GM18907 (cell line): ENCODE measurements at regions not wholly inside any gene's neighbourhood (a gene's known extent, or its start where the extent isn't known, plus 50 kb on each side); places are given as distances from the start of the nearest gene placed in this dataset.
"Not testable (repeated sequence)": the region's sequence is repeated elsewhere in the genome, so short reads cannot be mapped to it uniquely, and the experiment has no call there.

ENCODE experiments used
- ATAC-seq: cut with Tn5 transposase; IDR thresholded peaks from one replicate; pipeline ENCODE4 v1.9.1; 2021; ENCODE audit warnings: mild to moderate bottlenecking, moderate library complexity; ENCODE audit not compliant: unreplicated experiment

DNA sequence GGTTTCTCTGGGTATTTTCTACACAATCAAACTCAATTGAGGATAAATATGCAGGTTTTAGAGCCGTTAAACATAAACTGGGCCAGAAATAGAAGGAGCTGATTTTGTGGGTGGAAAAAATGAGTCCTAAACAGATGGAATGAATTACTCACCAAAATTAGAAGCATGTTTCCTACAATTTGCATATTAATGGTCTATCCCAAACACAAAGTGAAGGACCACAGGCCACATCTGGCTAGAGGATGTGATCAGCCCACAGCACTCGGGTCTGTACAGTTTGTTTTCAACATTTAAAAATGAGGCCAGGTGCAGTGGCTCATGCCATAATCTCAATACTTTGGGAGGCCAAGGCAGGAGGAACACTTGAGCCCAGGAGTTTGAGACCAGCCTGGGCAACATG, 296.3 kb downstream of the PREX1 start:
- no peak for ATAC-seq

DNA sequence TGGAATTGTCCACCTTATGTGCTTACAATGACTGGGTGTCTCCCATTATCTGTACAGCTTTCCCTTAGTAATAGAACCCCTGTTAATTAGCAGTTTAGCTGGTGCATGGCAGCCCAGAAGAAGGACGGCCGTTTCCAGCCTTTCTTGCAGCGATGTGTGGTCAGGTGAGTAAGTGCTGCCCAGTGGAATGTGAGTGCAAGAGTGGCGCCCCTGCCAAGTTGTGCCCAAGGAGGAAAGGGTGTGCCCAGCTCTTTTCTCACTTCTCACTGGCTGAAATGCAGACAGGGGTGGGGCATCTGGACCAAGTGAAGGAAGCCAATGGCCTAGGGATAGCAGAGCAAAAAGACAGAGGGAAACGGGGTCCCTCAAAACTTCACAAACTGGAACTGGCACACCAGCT, 296.8 kb downstream of the PREX1 start:
- ATAC-seq = no peak

DNA sequence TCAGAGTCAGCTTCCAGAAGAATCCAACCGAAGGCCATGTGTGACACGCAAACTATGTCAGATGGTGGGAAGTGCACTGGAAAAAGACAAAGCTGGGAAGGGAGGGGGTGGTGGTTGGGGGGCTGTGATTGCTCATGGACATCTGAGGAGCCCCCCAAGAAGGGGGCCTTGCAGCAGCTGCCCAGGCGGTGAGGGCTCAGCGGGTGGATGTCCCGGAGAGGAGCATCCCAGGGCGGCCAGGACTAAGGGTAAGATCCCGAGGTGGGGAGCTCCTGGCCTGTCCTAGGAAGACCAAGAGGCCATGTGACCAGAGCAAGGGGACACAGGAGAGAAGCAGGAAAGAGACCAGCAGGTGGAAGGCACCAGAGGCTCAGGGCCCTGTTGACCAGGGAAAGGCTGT, 299.5 kb downstream of the PREX1 start:
- no peak for ATAC-seq

DNA sequence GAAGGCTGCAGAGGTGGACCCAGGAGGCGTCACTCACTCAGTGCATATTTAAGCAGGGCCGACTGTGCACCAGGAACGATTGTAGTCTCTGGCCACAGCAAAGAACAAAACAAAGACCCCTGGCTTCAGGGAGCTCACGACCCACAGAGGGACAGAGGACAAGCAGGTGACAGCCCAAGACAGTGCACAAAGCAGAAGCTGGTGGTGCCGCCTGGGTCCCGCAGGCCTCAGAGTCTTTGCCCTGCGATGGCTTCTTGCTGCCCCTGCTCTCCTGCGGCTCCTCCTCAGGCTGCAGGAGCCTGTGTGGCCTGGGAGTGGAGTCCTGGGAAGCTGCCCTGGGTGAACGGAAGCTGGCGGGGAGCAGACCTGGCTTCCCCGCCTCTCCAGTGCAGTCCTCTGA, 300.0 kb downstream of the PREX1 start:
- ATAC-seq = no peak

DNA sequence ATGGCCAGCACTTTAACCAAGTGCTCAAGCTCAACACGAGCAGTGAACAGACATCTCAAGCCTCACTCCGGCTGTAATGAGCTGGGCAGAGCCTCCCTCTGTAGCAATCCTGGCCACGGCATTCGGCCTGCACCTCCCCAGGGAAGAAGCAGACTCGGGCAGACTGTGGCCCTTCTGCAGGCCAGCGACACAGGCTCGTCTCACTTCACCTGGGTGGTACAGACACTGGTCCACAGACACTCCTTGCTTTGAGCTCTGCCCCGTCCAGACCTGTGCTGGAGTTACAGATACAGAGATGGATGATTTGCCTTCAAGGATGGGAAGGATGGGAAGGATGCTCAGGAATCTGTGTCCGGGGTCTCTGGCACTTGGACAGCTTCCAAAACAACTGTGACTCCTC, 300.9 kb downstream of the PREX1 start:
- ATAC-seq = no peak

DNA sequence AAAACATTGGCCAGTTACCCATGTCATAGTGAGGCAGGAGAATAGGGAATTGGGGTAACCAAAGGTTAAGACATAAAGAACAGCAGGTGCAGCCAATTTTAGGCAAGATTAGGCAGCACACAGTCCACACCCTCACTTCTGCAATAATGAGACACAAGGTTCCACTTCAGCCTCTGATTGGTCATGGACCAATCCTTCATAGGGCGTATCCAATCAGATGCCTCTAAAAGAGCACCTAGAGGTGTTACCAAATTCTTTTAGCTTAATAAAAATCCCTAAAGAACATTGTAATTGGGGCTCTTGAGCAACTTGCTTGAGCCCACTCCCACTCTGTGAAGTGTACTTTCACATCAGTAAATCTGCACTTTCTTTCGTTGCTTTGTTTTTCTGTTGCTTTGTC, 302.4 kb downstream of the PREX1 start:
- no peak for ATAC-seq

DNA sequence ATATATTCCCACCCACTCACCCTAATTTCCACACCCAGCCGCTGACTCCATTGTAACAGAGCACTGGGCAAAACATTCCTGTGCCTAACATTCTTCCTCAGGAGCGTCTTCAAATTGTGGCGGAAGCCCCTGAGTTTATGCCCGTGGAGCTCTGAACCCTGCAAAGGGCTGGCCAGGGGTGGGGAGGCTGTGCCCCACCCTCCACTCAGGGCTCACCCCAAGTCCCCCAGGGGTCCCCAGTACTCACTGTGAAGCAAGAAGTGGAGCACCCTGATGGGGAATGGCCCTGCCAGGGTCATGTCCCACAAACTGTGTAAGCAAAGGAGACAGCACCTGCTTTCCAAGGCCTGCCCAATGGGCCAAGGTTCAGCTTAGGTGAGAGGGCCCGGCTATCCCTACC, 303.2 kb downstream of the PREX1 start:
- no peak for ATAC-seq

DNA sequence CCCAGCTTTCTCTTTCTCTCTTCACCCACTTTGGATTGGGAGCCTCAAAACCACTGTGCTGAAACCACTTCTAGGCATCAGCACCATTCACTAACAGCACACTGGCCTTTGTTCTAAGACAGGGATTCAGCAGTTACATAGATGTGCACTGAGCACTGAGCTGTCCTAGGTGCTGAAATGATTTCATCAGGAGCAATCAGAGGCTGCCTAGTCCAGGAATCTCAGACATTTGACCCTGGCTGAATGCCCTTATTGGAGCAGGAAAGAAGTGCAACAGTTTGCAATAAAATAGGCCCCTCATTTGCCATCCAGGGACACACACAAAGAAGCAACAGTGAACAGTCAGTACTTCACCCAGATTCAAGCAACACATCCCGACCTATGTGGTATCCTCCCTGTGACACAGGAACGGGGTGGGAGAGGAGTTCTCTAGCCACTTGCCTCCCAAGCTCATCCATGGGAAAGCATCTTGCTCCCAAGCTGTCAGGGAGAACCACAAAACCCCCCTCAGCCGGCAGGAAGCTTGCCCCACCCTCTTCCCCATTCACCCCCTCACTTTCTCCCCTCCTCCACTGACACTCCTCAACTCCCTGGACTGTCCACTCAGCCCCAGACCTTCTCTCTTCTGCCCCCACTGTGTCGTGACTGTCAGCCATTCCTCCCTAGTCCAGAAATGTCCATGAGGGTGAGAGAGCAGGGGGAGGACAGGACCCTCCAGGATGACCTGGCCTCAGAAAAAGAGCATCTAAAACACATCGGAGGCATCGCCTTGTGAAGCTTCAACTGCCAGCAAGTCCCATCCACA, 304.4 kb downstream of the PREX1 start:
- ATAC-seq = no peak

DNA sequence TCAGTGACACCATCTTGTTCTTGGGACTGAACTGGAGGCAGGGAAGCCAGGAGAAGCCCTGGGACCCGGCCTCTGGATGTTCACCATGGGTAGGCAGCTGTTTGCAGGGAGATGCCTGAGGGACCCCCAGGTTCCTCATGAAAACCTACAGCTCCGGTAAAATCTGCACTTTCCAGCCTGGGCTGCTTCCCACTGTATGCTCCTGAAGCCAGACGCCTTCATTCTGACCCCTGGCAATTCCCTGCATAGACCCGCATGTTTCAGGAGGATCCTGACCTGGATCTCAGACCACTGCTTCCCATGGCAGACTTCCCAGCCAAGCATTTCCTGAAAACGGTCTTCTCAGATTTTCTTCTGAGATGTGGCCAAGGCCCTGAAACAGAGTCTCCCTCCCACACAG, 306.7 kb downstream of the PREX1 start:
- no peak for ATAC-seq

DNA sequence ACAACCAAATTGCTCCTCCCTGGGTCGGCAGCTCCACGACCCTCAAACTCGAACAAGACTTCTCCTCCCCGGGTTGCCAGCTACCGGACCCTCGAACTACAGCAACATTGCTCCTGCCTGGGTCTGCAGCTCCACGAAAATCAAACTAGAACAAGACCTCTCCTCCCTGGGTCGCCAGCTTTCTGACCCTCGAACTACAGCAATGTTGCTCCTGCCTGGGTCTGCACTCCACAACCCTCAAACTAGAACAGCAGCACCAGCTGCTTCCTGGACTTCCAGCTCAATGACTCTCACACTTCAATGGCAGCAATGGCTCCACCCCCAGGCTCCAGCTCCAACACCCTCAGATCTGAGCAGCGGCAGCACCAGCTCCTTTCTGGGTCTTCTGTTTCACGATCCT, 311.6 kb downstream of the PREX1 start:
- ATAC-seq = not testable (repeated sequence)

DNA sequence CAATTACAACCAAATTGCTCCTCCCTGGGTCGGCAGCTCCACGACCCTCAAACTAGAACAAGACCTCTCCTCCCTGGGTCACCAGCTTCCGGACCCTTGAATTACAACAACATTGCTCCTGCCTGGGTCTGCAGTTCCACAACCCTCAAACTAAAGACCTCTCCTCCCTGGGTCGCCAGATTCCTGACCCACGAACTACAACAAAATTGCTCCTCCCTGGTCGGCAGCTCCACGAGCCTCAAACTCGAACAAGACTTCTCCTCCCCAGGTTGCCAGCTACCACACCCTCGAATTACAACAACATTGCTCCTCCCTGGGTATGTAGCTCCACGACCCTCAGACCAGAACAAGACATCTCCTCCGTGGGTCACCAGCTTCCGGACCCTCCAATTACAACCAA, 313.2 kb downstream of the PREX1 start:
- ATAC-seq = not testable (repeated sequence)

DNA sequence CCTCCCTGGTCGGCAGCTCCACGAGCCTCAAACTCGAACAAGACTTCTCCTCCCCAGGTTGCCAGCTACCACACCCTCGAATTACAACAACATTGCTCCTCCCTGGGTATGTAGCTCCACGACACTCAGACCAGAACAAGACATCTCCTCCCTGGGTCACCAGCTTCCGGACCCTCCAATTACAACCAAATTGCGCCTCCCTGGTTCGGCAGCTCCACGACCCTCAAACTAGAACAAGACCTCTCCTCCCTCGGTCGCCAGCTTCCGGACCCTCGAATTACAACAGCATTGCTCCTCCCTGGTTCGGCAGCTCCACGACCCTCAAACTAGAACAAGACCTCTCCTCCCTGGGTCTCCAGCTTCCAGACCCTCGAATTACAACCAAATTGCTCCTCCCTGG, 315.3 kb downstream of the PREX1 start:
- not testable (repeated sequence) for ATAC-seq

DNA sequence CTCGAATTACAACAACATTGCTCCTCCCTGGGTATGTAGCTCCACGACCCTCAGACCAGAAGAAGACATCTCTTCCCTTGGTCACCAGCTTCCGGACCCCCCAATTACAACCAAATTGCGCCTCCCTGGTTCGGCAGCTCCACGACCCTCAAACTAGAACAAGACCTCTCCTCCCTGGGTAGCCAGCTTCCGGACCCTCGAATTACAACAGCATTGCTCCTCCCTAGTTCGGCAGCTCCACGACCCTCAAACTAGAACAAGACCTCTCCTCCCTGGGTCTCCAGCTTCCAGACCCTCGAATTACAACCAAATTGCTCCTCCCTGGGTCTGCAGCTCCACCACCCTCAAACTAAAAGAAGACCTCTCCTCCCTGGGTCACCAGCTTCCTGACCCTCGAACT, 322.7 kb downstream of the PREX1 start:
- ATAC-seq = not testable (repeated sequence)

DNA sequence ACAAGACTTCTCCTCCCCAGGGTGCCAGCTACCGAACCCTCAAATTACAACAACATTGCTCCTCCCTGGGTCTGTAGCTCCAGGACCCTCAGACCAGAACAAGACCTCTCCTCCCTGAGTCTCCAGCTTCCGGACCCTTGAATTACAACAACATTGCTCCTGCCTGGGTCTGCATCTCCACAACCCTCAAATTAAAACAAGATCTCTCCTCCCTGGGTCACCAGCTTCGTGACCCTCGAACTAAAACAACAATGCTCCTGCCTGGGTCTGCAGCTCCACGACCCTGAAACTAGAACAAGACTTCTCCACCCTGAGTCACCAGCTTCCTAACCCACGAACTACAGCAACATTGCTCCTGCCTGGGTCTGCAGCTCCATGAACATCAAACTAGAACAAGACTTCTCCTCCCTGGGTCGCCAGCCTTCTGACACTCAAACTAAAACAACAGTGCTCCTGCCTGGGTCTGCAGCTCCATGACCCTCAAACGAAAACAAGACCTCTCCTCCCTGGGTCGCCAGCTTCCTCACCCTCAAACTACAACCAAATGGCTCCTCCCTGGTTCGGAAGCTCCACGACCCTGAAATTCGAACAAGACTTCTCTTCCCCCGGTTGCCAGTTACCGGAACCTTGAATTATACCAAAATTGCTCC, 324.5 kb downstream of the PREX1 start:
- no peak for ATAC-seq

DNA sequence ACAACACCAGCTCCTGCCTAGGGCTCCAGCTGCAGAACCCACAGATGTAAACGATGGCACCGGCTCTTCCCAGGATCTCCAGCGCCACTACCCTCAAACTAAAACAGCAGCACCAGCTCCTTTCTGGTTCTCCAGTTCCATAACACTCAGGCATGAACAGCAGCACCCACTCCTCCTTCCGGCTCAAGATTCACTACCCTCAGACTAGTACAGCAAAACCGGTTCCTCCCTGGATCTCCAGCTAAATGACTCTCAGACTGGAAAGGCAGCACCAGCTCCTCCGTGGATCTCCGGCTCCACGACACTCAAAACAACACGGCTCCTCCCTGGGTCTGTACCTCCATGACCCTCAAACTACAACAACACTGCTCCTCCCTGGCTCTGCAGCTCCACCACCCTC, 325.0 kb downstream of the PREX1 start:
- no peak for ATAC-seq

DNA sequence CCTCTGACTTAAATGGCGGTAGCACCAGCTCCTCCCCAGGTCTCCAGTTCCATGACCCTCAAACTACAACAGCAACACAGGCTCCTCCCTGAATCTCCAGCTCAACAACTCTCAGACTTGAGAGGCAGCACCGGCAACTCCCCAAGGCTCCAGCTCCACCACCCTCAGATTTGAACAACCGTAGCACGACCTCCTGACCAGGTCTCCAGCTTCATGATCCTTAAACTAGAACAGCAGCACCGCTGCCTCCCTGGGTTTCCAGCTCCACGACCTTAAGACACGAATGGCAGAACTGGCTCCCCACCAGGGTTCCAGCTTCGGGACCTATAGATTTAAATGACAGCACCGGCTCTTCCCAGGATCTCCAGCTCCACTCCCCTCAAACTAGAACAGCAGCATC, 325.8 kb downstream of the PREX1 start:
- ATAC-seq = no peak

DNA sequence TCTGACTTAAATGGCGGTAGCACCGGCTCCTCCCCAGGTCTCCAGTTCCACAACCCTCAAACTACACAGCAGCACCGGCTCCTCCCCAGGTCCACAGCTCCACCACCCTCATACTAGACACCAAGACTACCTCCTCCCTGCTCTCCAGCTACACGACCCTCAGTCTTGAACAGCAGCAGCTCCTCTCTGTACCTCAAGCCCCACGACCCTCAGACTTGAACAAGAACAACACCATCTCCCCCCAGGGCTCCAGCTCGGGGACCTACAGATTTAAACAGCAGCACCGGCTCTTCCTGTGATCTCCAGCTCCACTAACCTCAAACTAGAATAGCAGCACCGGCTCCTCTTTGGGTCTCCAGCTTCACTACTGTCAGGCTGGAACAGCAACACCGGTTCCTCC, 326.9 kb downstream of the PREX1 start:
- ATAC-seq = not testable (repeated sequence)

DNA sequence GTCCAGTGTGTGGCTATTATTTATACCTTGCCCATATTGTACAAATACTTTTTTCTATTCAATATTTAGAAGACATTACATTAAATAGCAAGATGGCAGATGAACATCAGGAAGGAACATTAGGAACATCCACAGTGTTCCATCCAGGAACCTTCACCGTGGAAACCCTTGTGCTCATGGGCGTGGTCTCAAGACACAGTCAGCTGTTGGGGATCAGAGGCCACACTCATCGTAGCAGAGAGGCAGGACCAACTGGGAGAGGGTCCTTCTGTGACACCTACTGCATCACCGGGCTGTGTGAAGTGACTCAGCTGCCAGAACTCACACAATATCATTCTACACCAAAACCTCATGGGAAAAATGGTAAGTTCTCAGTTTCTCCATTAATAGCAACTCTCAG, 328.9 kb downstream of the PREX1 start:
- not testable (repeated sequence) for ATAC-seq

DNA sequence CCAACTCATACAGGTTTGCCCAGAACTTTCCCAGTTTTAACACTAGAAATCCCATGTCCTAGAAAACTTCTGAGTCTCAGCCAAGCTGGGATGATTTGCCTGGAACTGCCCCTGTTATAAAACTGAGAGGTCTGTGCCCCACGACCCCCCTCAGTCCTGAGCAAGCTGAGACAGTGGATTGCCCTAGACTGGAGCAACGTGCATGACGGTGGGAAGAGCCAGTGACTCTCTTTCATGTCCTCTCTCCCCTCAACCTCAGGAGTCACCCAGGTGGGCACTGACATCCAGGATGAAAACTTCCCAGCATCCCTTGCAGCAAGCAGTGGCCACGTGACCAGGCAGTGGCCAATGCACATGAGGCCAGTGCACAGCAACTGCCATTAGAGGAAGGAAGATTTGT, 329.7 kb downstream of the PREX1 start:
- not testable (repeated sequence) for ATAC-seq

DNA sequence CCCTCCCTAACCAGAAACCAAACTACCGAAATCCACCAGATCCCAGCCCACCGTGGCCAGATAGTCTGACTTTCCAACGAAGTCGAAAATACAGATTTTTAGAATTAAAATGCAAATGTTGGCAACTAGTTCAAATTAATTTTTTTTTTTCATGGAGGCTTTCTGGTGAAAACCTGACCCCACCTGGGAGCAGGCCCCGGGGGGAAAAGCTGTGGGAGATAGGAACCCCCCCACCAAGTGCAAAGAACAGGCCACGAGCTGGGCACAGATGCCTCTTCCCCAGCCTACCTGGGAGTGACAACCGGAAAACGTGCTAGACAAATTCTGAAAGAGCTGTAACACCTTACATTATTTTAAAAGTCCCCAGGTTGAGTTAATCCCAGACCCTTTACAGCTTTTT, 333.8 kb downstream of the PREX1 start:
- no peak for ATAC-seq

DNA sequence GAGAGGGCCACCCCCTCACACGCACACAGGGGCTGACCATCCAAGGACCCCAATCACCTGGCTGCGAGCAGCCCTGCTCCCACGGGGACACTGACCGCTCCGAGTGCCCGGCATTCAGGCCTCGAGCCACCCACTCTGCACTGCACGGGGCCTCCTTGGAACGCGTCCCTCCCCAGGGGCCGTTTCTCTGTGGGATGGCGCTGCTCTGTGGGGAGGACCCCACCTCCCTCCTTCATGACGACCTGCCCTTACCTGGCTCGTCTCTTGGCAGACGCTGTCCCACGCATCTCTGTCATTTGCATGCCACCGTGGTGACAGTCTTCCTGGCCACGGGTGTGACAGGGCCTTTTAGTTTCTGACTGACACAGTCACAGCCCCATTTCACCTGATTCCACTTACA, 334.5 kb downstream of the PREX1 start:
- not testable (repeated sequence) for ATAC-seq

DNA sequence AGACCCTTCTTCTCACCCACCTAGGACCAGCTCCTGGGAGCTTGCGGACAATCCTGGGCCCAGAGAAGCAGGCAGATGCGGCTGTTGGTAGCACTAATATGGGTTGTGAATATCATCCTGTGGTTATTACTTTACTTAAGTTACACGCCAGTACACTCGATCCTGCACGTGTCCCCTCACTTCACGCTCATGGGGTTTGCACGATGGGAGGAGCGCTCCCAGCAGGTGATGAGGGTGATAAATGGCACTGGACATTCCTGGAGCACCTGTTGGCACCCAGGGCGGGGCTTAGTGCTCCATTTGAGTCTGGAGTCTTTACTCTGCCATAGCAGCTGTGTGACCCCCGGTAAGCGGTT, 335.1 kb downstream of the PREX1 start:
- ATAC-seq = no peak
